GM11168 (cell line): ENCODE measurements at regions not wholly inside any gene's neighbourhood (a gene's known extent, or its start where the extent isn't known, plus 50 kb on each side); places are given as distances from the start of the nearest gene placed in this dataset.

ENCODE experiments used
- in situ Hi-C: fragments of 300-500 bp; cut with MboI; formaldehyde crosslinking; loops from one replicate; pipeline ENCODE4 v1.12.0; 2022; ENCODE audit warnings: low sequenced_read_pairs; ENCODE audit not compliant: unreplicated experiment

DNA sequence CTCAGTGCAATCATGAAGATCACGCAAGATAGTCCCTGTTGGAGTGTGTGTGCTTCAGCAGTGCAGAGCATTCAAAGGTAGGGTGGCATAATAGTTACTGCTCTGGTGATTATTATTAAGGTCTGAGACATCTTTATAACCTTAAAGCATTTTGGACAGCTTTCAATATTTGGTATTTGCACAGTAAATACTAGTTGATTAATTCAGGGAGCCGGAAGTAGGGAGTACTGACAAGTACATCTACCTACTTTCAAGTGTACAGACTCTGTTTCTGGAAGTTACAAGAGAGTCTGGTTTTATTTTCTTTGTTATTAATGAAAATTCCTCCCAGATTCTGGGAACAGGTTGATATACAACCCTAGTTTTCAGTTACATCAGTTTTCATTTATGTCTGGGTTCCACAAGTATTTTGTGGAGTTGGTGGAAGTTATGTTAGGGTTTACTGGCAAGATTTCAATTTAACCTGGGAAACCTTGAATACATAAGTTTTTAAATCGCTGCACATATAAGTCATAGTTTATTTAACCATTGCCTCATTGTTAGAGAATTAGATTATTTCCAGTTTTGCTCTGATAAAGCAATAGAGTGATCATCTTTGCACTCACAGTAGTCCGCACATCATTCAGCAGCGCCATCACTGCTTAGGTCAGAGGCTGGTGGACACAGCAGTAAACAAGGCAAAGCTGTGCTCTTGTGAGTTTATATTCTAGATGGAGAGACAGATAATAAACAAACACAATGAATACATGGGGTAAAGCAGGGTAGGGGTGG is 366.6 kb downstream of the REEP3 start:
- in situ Hi-C loops, result no loop called here

DNA sequence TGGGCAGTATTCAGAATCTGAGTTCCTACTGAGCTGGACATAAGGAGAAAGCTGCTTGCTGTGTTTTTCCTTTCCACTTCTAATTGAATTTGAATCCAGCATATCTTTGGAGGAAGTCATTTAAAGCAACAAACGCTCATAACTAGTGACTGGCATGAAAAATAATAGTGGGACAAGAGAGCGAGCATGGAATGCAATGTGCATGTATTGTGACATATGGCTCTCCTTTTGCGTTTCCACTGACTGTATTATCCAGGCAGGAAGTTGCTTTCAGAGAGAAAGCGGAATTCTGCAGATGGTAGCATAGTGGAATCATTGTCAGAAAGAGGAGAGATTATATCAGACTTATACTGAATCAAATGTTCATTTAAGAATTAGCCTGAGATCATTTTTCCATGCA is 368.6 kb downstream of the REEP3 start:
- in situ Hi-C loops, result no loop called here

DNA sequence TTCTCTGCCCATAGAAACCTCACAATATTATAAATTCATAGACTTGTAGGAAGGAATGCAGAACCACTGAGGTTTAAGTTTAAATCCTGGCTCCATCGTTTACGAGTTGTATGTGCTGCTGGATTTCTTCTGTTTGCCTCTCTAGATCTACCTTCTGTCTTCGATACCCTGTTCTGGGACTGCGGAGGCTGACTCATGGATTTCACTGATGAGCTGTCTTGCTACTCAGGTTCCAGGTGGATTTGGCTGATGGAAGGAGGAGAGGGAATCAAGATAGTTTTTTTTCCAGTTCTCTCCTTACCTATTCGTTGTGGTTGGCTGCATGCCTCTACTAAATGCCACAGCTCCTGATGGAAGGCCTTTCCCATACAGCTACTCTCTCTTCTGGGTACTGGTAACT is 375.8 kb downstream of the REEP3 start:
- in situ Hi-C loops, result no loop called here

DNA sequence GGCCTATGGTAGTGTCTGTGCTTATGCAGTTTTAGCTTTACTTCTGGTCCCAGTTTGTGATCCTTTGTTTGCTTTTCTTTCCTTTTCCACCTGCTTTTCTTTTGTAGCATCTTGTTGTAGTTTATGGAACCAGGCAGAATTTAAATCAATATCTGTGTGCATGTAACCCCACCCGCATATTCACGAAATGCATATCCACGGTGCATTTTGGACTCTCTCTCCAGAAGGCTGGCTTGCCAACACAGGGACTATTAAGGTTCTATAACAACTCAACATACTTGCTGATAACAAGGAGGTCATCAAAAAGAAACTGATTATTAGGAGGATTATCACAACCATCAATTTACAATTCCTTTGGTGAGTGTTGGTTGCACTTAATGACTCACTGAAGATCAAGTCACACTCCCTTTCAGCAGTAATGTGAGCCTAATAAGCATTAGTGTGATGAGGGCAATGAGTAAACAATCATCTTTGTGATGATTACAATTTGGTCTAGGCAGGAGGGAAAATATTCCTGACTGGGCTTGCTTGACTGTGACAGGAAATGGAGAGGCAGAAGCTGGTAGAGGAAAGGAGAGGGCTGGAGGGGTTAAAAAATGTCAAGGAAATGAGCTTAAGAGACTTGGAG is 378.6 kb downstream of the REEP3 start:
- in situ Hi-C loops, result no loop called here

DNA sequence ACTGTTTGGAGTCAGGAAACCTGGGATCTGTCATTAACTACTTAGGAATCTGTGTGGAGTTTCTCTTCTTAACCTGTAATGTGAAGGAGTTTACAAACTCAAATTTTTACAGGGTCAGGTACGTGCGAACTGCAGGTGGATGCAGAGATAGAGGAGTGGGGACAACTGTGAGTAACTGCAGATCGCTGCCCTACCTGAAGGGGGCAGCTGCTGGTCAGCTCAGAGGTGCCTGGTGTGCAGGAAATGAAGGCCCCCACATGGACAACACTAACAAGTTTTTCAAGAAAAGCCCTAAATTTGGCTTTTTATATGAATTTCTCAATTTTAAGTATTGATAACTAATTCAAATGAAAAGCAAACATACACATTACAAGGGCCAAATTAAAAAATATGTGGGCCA is 380.0 kb downstream of the REEP3 start:
- in situ Hi-C loops, result no loop called here

DNA sequence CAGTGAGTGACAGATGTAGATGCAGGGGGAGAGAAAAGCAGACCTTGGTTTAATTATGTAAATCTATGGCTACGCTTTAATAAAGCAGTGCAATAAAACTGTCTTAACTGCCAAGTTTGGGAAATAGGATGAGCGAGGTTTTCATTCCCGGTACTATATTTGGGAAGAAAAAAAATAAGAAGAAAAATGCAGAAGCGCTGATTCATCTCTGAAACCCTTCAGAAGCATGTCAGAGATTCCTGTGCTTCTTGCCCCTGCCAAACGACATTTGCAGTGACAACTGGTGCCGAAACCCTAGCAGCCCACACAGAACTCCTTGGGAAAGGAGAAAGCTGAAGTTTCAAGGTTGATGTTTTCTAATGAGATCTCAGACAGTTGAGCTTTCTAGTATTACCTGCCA is 380.7 kb downstream of the REEP3 start:
- in situ Hi-C loops, result no loop called here

DNA sequence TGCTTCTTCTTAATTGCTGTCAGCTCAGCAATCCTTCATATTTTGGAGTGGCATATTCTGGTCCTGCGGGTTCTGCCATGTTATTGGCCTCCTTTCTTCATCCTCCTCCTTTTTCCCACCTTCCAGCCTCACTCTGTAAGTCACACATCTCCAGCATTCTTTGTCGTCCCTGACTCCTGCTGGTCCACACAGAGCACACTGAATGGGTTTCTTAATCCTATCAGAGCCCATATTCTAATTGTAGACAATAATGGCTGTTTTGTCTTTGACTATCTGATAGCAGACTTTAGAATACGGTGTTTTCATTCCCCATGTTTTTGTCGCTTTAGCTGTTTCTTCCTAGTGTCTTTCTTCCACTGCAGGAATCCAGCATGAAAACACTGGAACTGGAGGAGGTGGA is 389.6 kb downstream of the REEP3 start:
- in situ Hi-C loops, result no loop called here

DNA sequence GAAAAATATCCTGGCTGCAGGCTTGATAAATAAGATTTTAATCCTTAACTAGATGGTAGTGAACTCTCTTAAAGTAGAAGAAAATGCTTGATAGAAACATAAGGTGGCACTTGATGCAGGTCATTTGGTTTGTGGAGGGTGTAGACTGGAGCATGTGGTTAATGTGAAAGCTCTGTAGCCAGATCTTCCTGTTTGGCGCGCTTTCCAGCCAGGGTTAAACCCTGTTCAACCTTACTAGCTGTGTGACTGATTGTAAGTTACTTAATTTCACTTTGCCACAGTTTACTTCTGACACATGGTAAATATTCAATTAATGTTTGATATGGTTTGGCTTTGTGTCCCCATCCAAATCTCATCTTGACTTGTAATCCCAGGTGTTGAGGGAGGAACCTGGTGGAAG is 394.0 kb downstream of the REEP3 start:
- in situ Hi-C loops, result no loop called here

DNA sequence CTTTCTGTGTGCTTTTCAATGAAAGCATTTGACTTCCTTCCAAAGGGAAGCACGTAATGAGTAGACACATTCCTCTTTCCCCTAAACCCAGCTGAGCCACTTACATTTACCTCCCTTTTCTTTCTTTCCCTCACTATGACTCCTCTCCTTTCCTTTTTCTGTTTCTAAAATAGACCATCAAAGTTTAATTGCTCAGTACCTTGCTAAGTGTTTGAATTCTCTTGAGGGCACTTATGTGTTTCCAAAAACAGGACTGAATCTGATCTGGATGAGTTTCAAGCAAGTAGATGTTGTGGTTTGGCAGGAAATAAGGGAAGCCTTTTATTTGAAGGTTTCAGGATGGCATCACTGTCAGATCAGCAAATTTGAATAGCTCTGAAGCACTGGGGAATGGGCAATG is 396.2 kb downstream of the REEP3 start:
- in situ Hi-C loops, result no loop called here

DNA sequence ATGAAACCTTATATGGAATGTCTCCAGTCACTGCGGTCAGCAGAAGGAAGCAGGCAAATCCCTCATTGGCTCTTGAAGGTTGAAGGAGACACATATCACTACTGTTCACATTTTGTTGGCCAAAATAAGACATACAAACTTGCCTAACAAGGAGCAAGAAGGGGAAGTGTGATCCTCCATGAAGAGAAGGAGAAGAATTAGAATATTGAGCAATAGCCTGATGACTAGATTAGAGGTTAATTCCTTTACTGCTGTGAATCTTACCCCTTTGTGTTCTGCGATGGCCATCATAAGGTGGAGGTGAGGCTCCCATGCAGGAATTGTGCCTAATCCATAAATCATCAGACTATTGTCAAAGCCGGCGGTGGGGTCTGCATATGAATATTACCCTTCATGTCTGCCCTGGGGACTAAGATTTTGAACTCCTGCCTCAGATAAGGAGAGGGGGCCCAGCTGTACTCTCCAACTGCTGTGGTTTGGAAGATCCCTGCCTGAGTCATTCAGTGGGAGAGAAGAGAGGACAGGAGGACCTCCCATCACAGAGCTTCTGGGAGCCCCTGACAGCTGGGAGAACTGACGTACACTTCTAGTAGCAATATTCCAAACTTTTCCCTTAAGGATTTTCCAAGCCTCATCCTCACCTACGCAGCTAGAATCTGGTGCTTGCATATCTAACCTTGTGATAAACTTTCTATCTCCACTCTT is 398.5 kb downstream of the REEP3 start:
- in situ Hi-C loops, result no loop called here

DNA sequence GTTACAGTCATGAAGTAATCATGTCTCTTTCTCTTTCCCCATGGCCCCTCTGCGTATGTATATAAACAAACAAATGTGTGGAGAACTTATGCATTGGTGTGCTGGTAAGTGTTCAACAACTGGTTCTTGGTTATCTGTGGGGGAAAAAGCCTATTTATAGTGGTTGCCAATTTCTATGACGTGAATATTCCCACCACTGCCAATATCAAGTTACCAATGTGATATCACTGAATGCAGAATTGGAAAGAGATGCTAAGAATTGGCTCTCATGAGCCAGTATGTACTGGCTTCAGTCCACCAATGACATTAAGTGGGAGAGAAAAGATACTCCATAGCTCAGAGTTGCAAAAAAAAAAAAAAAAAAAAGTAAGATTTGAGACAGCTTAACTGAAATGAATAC is 399.7 kb downstream of the REEP3 start:
- in situ Hi-C loops, result no loop called here

DNA sequence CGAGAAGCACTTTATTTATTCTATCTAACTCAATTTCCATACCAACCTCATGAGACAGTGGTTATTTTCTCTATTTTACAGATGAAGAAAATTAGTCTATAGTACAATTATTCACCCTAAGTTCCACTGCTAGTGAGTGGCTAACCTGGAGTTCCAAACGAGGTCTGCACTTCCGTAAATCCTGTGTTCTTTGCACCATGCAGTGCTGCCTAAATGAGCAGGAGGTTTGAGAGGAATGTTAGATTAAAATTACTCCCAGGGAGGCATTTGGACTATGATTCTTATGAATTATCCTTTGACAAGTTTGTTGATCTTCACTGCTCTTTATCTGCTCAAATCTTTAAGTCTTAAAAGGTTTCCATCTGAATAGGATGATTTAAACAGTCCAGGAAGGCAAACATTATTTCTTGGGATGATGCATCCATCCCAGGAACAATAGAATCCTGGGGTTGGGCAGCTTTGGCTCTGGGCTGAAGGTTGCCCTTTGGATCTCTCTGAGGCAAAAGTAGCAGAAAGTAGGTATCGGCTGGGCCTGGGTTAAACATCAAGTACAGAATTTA is 400.8 kb downstream of the REEP3 start:
- in situ Hi-C loops, result no loop called here

DNA sequence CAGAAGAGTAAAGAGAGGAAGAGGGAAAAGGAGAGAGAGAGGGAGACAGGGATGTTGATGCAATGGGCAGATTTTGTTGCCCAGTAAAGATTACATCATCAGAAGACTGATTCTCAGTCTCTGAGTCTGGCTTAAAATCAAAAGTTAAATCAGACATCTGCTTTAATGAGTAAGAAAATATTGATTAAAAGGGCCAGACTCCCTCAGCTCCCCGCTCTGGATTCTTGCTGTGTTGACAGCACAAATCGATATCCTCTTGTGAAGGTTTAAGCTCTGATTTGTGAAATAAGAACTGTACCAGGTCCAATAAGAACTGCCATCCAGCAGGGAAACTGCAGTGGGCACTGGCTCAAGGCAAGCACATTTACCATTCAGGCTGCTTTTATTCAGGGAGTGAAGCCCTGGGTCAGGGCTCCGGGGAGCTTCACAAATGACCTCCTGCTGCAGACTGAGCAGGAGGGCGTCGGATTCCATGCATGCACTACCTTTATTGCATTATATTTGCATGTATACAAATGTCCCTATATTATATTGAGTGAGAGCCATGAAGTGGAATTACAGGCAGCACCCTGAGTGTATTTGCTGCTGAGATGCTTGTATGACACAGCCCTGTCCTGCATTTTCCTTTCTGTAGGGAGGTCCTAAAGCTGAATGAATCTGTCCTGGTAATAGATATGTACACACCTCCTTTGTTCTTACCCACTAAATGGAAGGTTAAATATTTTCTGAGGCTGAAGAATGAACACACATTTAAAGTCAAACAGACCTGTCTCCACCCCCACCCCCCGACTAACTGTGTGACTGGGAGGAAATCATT is 401.5 kb downstream of the REEP3 start:
- in situ Hi-C loops, result no loop called here

DNA sequence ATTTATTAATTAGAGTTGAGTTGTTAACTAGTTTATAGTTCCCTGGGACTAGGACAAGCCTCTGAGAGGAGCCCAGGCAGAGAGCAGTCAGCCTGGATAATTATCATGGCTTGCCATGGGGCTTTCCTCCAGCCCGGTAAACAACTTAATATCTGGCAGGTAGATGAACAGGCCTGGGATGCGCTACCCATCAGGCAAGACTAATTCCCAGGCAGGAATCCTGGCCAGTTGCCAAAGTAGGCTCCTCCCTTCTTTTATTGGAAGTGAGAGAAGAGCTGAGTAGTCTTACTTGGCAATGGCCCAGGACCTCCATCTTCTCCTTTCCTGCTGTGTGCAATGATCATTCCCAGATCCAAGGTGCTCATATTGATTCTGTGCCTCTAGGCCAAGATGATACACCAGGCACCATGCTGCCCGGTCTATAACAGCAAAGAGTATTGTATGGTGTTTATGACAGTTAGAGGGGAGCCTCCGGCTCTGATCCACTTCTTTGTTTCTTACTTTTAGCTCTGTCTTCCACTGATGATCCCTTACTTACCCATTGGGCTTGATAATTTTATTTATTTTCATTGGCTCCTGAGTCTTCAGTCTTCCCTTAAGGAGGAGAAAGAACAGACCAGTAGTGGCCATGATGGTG is 408.7 kb downstream of the REEP3 start:
- in situ Hi-C loops, result no loop called here

DNA sequence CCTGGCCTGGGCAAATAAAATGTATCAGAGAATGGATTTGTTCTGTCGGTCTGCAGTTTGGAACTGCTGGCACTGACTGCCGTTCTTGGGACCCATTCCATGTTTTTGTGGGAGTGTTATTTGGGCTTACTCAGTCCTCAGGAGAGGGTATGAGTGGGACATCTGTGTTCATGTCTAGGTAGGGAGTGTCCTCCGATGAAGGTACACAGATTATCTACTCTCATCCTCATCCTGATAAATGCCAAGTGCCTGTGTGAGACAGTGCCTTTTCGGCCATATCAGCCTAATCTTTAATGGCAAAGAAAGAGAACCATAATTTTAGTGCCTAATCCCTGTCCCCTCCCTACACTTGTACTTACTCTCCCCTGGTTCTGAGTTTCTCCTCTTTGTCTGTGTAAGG is 409.4 kb downstream of the REEP3 start:
- in situ Hi-C loops, result no loop called here

DNA sequence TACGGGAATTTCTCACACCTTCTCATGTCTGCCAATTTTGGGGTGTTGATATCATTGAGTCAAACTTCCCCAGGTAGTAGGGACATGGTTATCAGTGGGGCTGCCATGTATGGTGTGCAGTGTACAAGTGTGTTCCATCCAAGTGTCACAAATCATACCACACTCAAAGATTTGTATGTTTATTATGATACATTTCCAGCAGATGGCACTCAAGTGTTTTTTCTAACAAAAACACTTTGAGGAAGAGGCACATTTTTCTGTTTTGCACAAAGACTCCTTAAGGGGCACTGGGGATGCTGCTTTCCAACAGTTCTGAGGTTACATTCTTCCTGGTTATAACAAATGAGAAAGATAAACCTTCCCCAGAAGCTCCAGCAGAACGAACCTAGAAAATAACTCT is 414.5 kb downstream of the REEP3 start:
- in situ Hi-C loops, result no loop called here

DNA sequence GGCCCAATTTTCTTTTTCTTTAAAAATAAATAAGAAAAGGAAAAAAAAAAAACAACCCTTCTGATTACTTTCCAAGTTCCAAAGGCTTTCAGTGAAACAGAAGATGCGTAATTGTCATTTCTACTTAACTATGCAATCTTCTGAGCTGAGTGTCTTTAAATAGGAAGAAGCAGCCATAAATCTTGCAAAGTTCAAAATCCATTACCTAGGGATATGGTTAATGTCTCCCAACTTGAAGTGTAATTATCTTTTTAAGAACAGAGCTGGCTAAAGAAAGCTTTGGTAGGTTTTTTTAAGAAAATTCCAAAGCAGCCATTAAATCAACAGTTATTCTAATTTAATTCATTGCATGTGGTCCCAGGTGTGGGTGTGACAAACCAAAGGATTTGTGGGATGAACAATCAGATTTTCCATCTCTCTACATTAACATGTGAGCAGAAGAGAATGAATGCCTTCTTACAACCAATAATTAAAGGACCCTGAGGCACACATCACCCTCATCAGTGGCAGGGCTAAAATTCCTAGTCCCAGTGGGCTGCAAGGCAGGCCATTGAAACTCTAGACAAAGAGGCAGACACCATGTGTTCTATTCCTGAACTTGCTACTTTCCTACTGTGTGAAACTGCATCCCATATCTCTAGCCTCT is 419.2 kb downstream of the REEP3 start:
- in situ Hi-C loops, result no loop called here

DNA sequence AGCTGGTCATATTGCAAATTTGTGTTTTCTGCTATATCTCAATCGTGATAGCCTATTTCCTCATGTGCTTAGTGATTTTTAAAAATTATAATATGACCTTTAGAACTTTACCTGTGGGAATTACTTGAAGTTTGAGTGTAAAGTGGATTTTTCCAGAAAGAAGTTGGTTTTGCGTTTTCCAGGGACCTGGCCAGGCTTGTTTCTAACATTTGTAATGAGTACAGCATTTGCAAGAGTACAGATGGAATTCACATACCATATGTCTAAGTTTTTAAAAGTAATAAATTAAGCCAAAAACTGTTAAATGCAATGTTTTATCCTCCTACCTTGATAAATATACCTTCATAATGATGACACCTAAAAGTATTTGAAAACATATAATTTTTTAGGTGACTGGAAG is 443.2 kb downstream of the REEP3 start:
- in situ Hi-C loops, result no loop called here

DNA sequence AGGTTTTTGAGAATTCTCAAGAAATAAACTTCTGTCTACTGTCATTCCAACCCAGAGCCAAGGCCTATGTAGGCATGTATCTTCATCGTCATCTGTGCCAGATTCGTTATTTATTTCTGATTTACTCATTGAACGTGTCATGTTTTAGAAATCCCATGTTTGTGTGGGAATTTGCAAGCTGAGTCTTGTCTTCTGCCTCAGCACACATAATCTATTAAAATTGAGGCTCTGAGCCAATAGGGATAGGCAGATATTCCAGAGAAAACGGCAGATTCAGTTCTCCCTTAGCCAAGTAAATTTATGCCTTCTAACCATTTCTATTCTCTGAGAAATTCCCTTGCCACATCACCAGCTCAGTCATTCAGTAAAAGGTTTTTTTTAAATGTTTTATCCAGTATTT is 444.6 kb downstream of the REEP3 start:
- in situ Hi-C loops, result no loop called here
